OCI-LY7 (cell line): ENCODE measurements at regions not wholly inside any gene's neighbourhood (a gene's known extent, or its start where the extent isn't known, plus 50 kb on each side); places are given as distances from the start of the nearest gene placed in this dataset.

Experiments used
- BruUV-seq: library from RNA; stranded (reverse); fragments of 400-500 nt; replicated peaks from 2 replicates; lab custom pipeline; 2021; lab: Mats Ljungman, UMichigan
- CTCF ChIA-PET: fragments of 300-600 bp; sonication (Branson Sonifier 250); formaldehyde crosslinking; loops from one replicate; lab custom pipeline; 2022; ENCODE audit warnings: antibody characterized with exemption; ENCODE audit not compliant: unreplicated experiment; lab: Charles Lee
- POLR2A ChIA-PET: fragments of 300-600 bp; sonication (Branson Sonifier 250); formaldehyde crosslinking; loops from one replicate; lab custom pipeline; 2022; ENCODE audit warnings: antibody characterized with exemption; lab: Charles Lee
- DNase-seq: peaks from one replicate; pipeline ENCODE4 v3.0.0-alpha.2; 2015; ENCODE audit warnings: low spot score
- H2AFZ ChIP-seq: fragments of 200-600 bp; sonication (generic), shearing (Covaris generic); 2 replicates; pipeline ENCODE4 v1.6.1; 2014; ENCODE audit warnings: mild to moderate bottlenecking, antibody characterized with exemption, low read length, moderate library complexity
- H3K27ac ChIP-seq: fragments of 200-600 bp; sonication (generic); 2 replicates; pipeline ENCODE4 v1.5.1; 2014; ENCODE audit warnings: mixed run types, low read depth, mild to moderate bottlenecking, moderate library complexity, low read length, inconsistent platforms; ENCODE audit not compliant: poor library complexity, severe bottlenecking
- H3K36me3 ChIP-seq: fragments of 200-600 bp; sonication (generic); 2 replicates; pipeline ENCODE4 v1.6.1; 2014; ENCODE audit warnings: mild to moderate bottlenecking, antibody characterized with exemption, low read length, moderate library complexity, mixed read lengths; ENCODE audit not compliant: insufficient read depth
- H3K4me1 ChIP-seq: fragments of 200-600 bp; sonication (generic); 2 replicates; pipeline ENCODE4 v1.5.1; 2014; ENCODE audit warnings: mild to moderate bottlenecking, low read length; ENCODE audit not compliant: insufficient read depth, poor library complexity, severe bottlenecking
- H3K4me2 ChIP-seq: fragments of 200-600 bp; sonication (generic); 2 replicates; pipeline ENCODE4 v1.6.1; 2014; ENCODE audit warnings: mild to moderate bottlenecking, low read length
- H3K4me3 ChIP-seq: fragments of 200-600 bp; sonication (generic); 2 replicates; pipeline ENCODE4 v1.5.1; 2014; ENCODE audit warnings: mild to moderate bottlenecking, low read depth, low read length; ENCODE audit not compliant: poor library complexity, severe bottlenecking
- H3K79me2 ChIP-seq: fragments of 200-600 bp; sonication (generic); 2 replicates; pipeline ENCODE4 v1.6.1; 2016; ENCODE audit warnings: low read depth, mild to moderate bottlenecking, low read length, moderate library complexity, mixed read lengths; ENCODE audit not compliant: insufficient read depth
- H3K9me2 ChIP-seq: fragments of 200-600 bp; sonication (generic); 2 replicates; pipeline ENCODE4 v1.6.1; 2016; ENCODE audit warnings: mild to moderate bottlenecking, low read length, mixed read lengths; ENCODE audit not compliant: insufficient read depth
- H3K9me3 ChIP-seq: fragments of 200-600 bp; sonication (generic); 2 replicates; pipeline ENCODE4 v1.6.1; 2014; ENCODE audit warnings: mild to moderate bottlenecking, mixed run types, low read length, mixed read lengths
- H4K20me1 ChIP-seq: fragments of 200-600 bp; sonication (generic); 2 replicates; pipeline ENCODE4 v1.6.1; 2014; ENCODE audit warnings: mild to moderate bottlenecking, antibody characterized with exemption, low read length, moderate library complexity, mixed read lengths; ENCODE audit not compliant: insufficient read depth
- CTCF ChIP-seq: fragments of 200-600 bp; sonication (generic); conservative IDR thresholded peaks from 2 replicates; pipeline ENCODE4 v1.5.1; 2014; ENCODE audit warnings: mild to moderate bottlenecking, antibody characterized with exemption, low read length, moderate library complexity, mixed read lengths
- EZH2phosphoT487 ChIP-seq: fragments of 200-600 bp; sonication (generic); IDR thresholded peaks from 2 replicates; pipeline ENCODE4 v1.6.1; 2018; ENCODE audit warnings: low read depth, borderline replicate concordance, mild to moderate bottlenecking, mixed run types, antibody characterized with exemption, low read length, moderate library complexity, mixed read lengths
- intact Hi-C: fragments of 100-400 bp; cut with micrococcal nuclease; formaldehyde crosslinking; loops from one replicate; pipeline ENCODE4 v1.10.0; 2022; ENCODE audit not compliant: unreplicated experiment

- TF ChIP-seq EZH2phosphoT487 (no peak), CTCF (no peak)
- POLR2A ChIA-PET = interaction anchor here (0.6 to 0.7 kb wide), 2 partner anchors 12 to 491 kb away, joined by 3 read pairs; no protein-coding TSS in a partner anchor
- Histone ChIP-seq H3K4me3 (no peak overlapping the region), H3K9me3 (no peaks in the 10 kb centered on the region), H3K4me2 (no peak overlapping the region), H2AFZ (no peak overlapping the region), H3K9me2 (no peaks in the 10 kb centered on the region), H3K79me2 (no peaks in the 10 kb centered on the region), H3K4me1 (no peaks in the 10 kb centered on the region), H4K20me1 (no peaks in the 10 kb centered on the region), H3K27ac (no peak overlapping the region), H3K36me3 (no peaks in the 10 kb centered on the region)
- BruUV-seq = no TSS peak
- intact Hi-C loops = no loop called here
- no peak for DNase-seq
- CTCF ChIA-PET = no interaction called here
Measured at GRCh38 chr6:19158586-19158985, 678.6 kb upstream of the ID4 start.

- CTCF ChIA-PET = no interaction called here
- BruUV-seq = no TSS peak
- intact Hi-C loops = no loop called here
Measured at GRCh38 chr6:19159089-19159488, 678.1 kb upstream of the ID4 start.

More at GRCh38 chr6:19159089-19159488, 678.1 kb upstream of the ID4 start:
- Histone ChIP-seq H3K9me3 (no peaks in the 10 kb centered on the region), H3K4me1 (no peaks in the 10 kb centered on the region), H3K36me3 (no peaks in the 10 kb centered on the region), H3K4me2 (no peak overlapping the region), H3K9me2 (no peaks in the 10 kb centered on the region), H3K79me2 (no peaks in the 10 kb centered on the region), H3K4me3 (no peak overlapping the region), H3K27ac (no peak overlapping the region), H2AFZ (no peak overlapping the region), H4K20me1 (no peaks in the 10 kb centered on the region)
- POLR2A ChIA-PET = no interaction called here
- TF ChIP-seq CTCF (no peak), EZH2phosphoT487 (no peak)
- DNase-seq = no peak
